K562 (cell line): ENCODE measurements at regions not wholly inside any gene's neighbourhood (a gene's known extent, or its start where the extent isn't known, plus 50 kb on each side); places are given as distances from the start of the nearest gene placed in this dataset.
A peak's percentile ranks its signal among the peaks of the same experiment; 100 is the strongest.

ENCODE experiments used
- ATAC-seq: fragments of 200-7000 bp; cut with Tn5 transposase; 3 replicates; pipeline ENCODE4 v1.9.1; 2020; ENCODE audit warnings: moderate library complexity
- BruUV-seq: library from RNA; stranded (reverse); fragments of 400-500 nt; replicated peaks from 2 replicates; lab custom pipeline; 2021; lab: Mats Ljungman, UMichigan
- CTCF ChIA-PET: fragments of 300-600 bp; formaldehyde crosslinking; extraction: SDS; loops from one replicate; lab custom pipeline; 2021; ENCODE audit warnings: low intra/inter-chr PET ratio; lab: Yijun Ruan, JAX
- POLR2A ChIA-PET: fragments of 300-600, 350-650 bp; sonication (Branson Sonifier 250); formaldehyde crosslinking; extraction: SDS; loops from one replicate; lab custom pipeline; 2021; ENCODE audit warnings: antibody characterized with exemption, inconsistent platforms; lab: Yijun Ruan, JAX
- DNase-seq, 4 experiments: peaks; one replicate each; pipeline versions ENCODE4 v3.0.0 to v3.0.0-alpha.2; 2011 to 2018; ENCODE audit warnings: low spot score in 3 of 4, mixed read lengths in 3 of 4; ENCODE audit errors: extremely low read depth in 1 of 4
- FAIRE-seq: peaks from 2 replicates; lab custom pipeline; 2011; peaks lifted over from hg19 to GRCh38; lab: Jason Lieb, UNC
- H2AFZ ChIP-seq: 2 replicates; pipeline ENCODE4 v1.6.0; 2011; ENCODE audit warnings: low read depth, low read length, control low read depth, inconsistent platforms
- H3K27ac ChIP-seq: fragments of 200-600 bp; 3 replicates; pipeline ENCODE4 v1.8.0; 2011; ENCODE audit warnings: low read depth, mild to moderate bottlenecking, control low read depth, inconsistent platforms, low read length, moderate library complexity, mixed read lengths; ENCODE audit errors: extremely low read depth
- H3K27me3 ChIP-seq, 2 experiments: fragments of 300-600 bp in 1 of 2; 2 replicates in 1 of 2; 3 replicates in 1 of 2; pipeline versions ENCODE4 v1.6.0 to v1.8.0; 2011; ENCODE audit warnings: inconsistent platforms in 2 of 2, low read length in 2 of 2, mild to moderate bottlenecking in 1 of 2, mixed read lengths in 1 of 2, moderate library complexity in 1 of 2; ENCODE audit not compliant: control insufficient read depth in 2 of 2, insufficient read depth in 2 of 2
- H3K36me3 ChIP-seq: fragments of 300-600 bp; 3 replicates; pipeline ENCODE4 v1.8.0; 2011; ENCODE audit warnings: mild to moderate bottlenecking, low read length, inconsistent platforms; ENCODE audit not compliant: control insufficient read depth, insufficient read depth
- H3K4me1 ChIP-seq, 2 experiments: fragments of 200-600 bp in 1 of 2; replicated peaks in 1 of 2; 2 replicates in 1 of 2; 3 replicates in 1 of 2; pipeline versions ENCODE4 v1.5.1 to v1.8.0; 2011; ENCODE audit warnings: inconsistent platforms in 2 of 2, low read length in 2 of 2, mild to moderate bottlenecking in 1 of 2, mixed read lengths in 1 of 2, moderate library complexity in 1 of 2; ENCODE audit not compliant: control insufficient read depth in 2 of 2, insufficient read depth in 2 of 2
- H3K4me2 ChIP-seq: 2 replicates; pipeline ENCODE4 v1.6.1; 2011; ENCODE audit warnings: low read length, control low read depth, inconsistent platforms, mixed read lengths; ENCODE audit not compliant: insufficient read depth
- H3K4me3 ChIP-seq: fragments of 200-600 bp; sonication (generic), shearing (Covaris generic); 2 replicates; pipeline ENCODE4 v1.5.1; 2016; ENCODE audit warnings: control low read depth, inconsistent platforms
- H3K79me2 ChIP-seq: fragments of 200-600 bp; 3 replicates; pipeline ENCODE4 v1.8.0; 2011; ENCODE audit warnings: low read length, inconsistent platforms; ENCODE audit not compliant: control insufficient read depth, insufficient read depth
- H3K9ac ChIP-seq, 2 experiments: 2 replicates each; pipeline versions ENCODE4 v1.6.0 to v1.6.1; 2011; ENCODE audit warnings: low read depth in 2 of 2, low read length in 2 of 2, control low read depth in 1 of 2, inconsistent platforms in 1 of 2, mild to moderate bottlenecking in 1 of 2, mixed read lengths in 1 of 2; ENCODE audit not compliant: insufficient read depth in 1 of 2
- H3K9me1 ChIP-seq: one replicate; pipeline ENCODE4 v1.6.0; 2011; ENCODE audit warnings: inconsistent platforms, mild to moderate bottlenecking, low read length, moderate library complexity; ENCODE audit not compliant: control insufficient read depth, insufficient read depth
- H3K9me3 ChIP-seq: replicated peaks from 2 replicates; pipeline ENCODE4 v1.5.1; 2011; ENCODE audit warnings: low read depth, low read length, inconsistent platforms; ENCODE audit not compliant: control insufficient read depth, insufficient read depth
- H4K20me1 ChIP-seq: replicated peaks from 2 replicates; pipeline ENCODE4 v1.6.1; 2011; ENCODE audit warnings: low read length, inconsistent platforms, mixed read lengths; ENCODE audit not compliant: control insufficient read depth, insufficient read depth
- C11orf30 ChIP-seq: fragments of 450-650 bp; IDR thresholded peaks from 2 replicates; pipeline ENCODE4 v1.6.1; 2016; ENCODE audit warnings: low read depth, mild to moderate bottlenecking
- GTF2A2 ChIP-seq: IDR thresholded peaks from 2 replicates; pipeline ENCODE4 v1.6.1; 2016; ENCODE audit warnings: mild to moderate bottlenecking, missing genetic modification characterization, missing compliant biosample characterization
- ILK ChIP-seq: fragments of 450-650 bp; IDR thresholded peaks from 2 replicates; pipeline ENCODE4 v1.6.1; 2016; ENCODE audit warnings: missing genetic modification characterization, low read depth, mild to moderate bottlenecking, missing compliant biosample characterization, moderate library complexity, borderline replicate concordance
- JUND ChIP-seq, 2 experiments: IDR thresholded peaks; 2 replicates in 1 of 2; 3 replicates in 1 of 2; pipeline ENCODE4 v1.6.1; 2011; ENCODE audit warnings: borderline replicate concordance in 2 of 2, low read depth in 2 of 2, low read length in 2 of 2, improper control_type of control experiment in 1 of 2, missing biosample characterization in 1 of 2, missing genetic modification characterization in 1 of 2, missing genetic modification reagents in 1 of 2
- NFIC ChIP-seq: fragments of 450-650 bp; IDR thresholded peaks from 2 replicates; pipeline ENCODE4 v1.6.1; 2017; ENCODE audit warnings: mild to moderate bottlenecking, inconsistent platforms
- NFIX ChIP-seq: fragments of 250-450 bp; sonication (Bioruptor Pico); IDR thresholded peaks from 2 replicates; pipeline ENCODE4 v1.4.0; 2020; ENCODE audit warnings: low read depth, mild to moderate bottlenecking, moderate library complexity
- TRIM24 ChIP-seq, 2 experiments: fragments of 450-650 bp; IDR thresholded peaks; 2 replicates each; pipeline ENCODE4 v1.6.1; 2016
- ZNF146 ChIP-seq: IDR thresholded peaks from one replicate; pipeline ENCODE4 v1.6.1; 2018; ENCODE audit warnings: missing compliant biosample characterization; ENCODE audit not compliant: unreplicated experiment
- ZNF408 ChIP-seq: fragments of 250-450 bp; sonication (Bioruptor Pico); IDR thresholded peaks from 2 replicates; pipeline ENCODE4 v1.4.0; 2020; ENCODE audit warnings: low read depth, mild to moderate bottlenecking, moderate library complexity
- WGBS: fragments of 100-300 bp; shearing (Covaris generic); methylation state at CpG from one replicate; pipeline ENCODE4 v1.1.6; 2016; ENCODE audit warnings: low coverage, mixed read lengths; ENCODE audit not compliant: insufficient coverage; ENCODE audit errors: missing lambda C conversion rate; 5-methylcytosine and 5-hydroxymethylcytosine counted together
- in situ Hi-C: fragments of 300-500 bp; cut with MboI; formaldehyde crosslinking; loops from 4 replicates; pipeline ENCODE4 v1.15.0; 2018; ENCODE audit warnings: inconsistent platforms, mixed read lengths
- intact Hi-C: fragments of 100-400 bp; cut with micrococcal nuclease; formaldehyde crosslinking; loops from 2 replicates; pipeline ENCODE4 v1.14.2; 2022
- TF ChIP-seq, protein P1 (sequence below): fragments of 450-650 bp; IDR thresholded peaks from 2 replicates; pipeline ENCODE4 v1.7.1; 2018; ENCODE audit warnings: mild to moderate bottlenecking, low read depth; ENCODE audit not compliant: partially characterized antibody
- TF ChIP-seq, protein P2 (sequence below): fragments of 450-650 bp; IDR thresholded peaks from 2 replicates; pipeline ENCODE4 v1.6.1; 2016; ENCODE audit warnings: antibody characterized with exemption
- TF ChIP-seq, protein P3 (sequence below), 3 experiments: fragments of 200-800 bp in 1 of 3; sonication (Bioruptor generic) in 1 of 3; sonication (generic) in 1 of 3; formaldehyde crosslinking in 1 of 3; IDR thresholded peaks; 2 replicates each; pipeline versions ENCODE4 v1.6.1 to v1.8.0; 2016 to 2022; ENCODE audit warnings: mild to moderate bottlenecking in 2 of 3, missing compliant biosample characterization in 2 of 3, missing genetic modification characterization in 2 of 3, missing genetic modification reagents in 1 of 3

DNA sequence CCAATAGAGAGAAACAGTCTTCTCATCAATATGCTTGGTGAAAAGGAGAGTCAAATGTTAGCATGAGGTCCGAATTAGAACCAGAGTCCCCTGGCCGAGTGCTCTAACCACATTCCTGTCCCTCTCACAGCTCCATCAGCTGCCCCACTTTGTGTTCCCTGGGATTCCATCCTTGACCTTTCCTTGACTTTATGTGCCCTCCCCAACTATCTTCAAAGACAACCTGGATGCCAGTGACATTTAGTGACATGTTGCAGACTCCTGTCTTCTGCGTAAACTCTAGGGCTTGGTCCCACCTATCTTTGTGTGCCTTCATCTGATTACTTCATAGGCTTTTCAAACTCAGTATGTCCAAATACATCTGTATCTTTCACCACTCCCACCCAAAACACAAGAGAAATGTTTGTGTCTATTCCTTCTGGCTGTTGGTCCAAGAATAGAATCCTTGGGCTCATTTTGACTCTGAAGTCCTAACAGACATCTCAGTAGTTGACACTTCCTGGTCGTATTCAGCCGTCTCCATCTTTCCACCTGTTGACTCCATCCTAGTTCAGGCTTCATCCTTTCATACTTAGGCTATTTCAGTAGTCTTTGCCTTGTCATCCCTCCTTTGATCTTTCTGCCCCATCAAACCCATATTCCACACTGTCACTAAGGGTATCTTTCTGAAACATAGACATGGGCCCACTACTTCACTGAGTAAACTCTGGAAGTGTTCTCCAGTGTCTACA lies 101.4 kb upstream of the CD180 start (continued):
- no peak for TF ChIP-seq GTF2A2 (tag)
- no peak for TF ChIP-seq TRIM24 (IDR thresholded peaks at IDR 0.05)
- TF ChIP-seq ZNF408 (CRISPR knock-in tag) = no peak
- no peak for TF ChIP-seq C11orf30

DNA sequence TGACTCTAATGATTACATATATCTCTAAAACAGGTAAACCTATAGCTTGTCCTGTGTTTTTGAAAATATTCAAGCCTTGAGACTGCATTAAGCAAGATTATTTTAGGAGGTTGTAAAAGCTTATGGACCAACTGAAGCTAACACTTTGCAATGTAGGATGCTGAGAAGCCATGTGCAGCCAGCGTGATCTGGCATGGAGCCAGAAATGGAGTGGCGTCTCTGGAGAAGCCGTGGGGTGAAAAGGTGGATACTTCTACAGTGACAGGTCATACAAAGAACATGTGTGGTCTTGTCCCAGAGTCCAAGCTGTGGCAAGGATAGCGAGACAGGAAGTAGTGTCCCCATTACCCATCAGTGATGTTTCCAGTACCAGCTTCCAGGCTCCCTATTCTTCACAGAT lies 100.8 kb upstream of the CD180 start:
- H3K27me3 ChIP-seq = no peaks in the 10 kb centered on the region
- DNase-seq (no peak), FAIRE-seq (no peak), ATAC-seq (no peak)
- BruUV-seq = no TSS peak
- no peak overlapping the region for H3K4me3 ChIP-seq
- H3K9ac ChIP-seq = no peak overlapping the region
- H3K9me3 ChIP-seq = no peaks in the 10 kb centered on the region
- WGBS = 2% methylated on average over 4 of the region's 4 CpGs
- H3K36me3 ChIP-seq = no peaks in the 10 kb centered on the region
- no peaks in the 10 kb centered on the region for H3K4me1 ChIP-seq
- CTCF ChIA-PET = no interaction called here
- no peaks in the 10 kb centered on the region for H3K79me2 ChIP-seq
- no peak overlapping the region for H3K27ac ChIP-seq
- H3K4me2 ChIP-seq = no peak overlapping the region
- POLR2A ChIA-PET = interaction anchor here (0.6 kb wide), 1 partner anchor 1176 kb away, joined by 3 read pairs; no protein-coding TSS in a partner anchor
- no peaks in the 10 kb centered on the region for H4K20me1 ChIP-seq
- intact Hi-C loops (no loop called here), in situ Hi-C loops (no loop called here)
- no peak overlapping the region for H2AFZ ChIP-seq
- peak; percentile 95 for TF ChIP-seq NFIC
- TF ChIP-seq NFIX = peak; percentile 80
- no peak for TF ChIP-seq ILK (tag)
- TF ChIP-seq, protein P1, sequence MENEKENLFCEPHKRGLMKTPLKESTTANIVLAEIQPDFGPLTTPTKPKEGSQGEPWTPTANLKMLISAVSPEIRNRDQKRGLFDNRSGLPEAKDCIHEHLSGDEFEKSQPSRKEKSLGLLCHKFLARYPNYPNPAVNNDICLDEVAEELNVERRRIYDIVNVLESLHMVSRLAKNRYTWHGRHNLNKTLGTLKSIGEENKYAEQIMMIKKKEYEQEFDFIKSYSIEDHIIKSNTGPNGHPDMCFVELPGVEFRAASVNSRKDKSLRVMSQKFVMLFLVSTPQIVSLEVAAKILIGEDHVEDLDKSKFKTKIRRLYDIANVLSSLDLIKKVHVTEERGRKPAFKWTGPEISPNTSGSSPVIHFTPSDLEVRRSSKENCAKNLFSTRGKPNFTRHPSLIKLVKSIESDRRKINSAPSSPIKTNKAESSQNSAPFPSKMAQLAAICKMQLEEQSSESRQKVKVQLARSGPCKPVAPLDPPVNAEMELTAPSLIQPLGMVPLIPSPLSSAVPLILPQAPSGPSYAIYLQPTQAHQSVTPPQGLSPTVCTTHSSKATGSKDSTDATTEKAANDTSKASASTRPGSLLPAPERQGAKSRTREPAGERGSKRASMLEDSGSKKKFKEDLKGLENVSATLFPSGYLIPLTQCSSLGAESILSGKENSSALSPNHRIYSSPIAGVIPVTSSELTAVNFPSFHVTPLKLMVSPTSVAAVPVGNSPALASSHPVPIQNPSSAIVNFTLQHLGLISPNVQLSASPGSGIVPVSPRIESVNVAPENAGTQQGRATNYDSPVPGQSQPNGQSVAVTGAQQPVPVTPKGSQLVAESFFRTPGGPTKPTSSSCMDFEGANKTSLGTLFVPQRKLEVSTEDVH = no peak
- TF ChIP-seq, protein P2, sequence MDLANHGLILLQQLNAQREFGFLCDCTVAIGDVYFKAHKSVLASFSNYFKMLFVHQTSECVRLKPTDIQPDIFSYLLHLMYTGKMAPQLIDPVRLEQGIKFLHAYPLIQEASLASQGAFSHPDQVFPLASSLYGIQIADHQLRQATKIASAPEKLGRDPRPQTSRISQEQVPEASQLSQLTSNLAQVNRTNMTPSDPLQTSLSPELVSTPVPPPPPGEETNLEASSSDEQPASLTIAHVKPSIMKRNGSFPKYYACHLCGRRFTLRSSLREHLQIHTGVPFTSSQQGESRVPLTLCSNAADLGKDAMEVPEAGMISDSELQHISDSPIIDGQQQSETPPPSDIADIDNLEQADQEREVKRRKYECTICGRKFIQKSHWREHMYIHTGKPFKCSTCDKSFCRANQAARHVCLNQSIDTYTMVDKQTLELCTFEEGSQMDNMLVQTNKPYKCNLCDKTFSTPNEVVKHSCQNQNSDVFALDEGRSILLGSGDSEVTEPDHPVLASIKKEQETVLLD = no peak
- TF ChIP-seq, protein P3, sequence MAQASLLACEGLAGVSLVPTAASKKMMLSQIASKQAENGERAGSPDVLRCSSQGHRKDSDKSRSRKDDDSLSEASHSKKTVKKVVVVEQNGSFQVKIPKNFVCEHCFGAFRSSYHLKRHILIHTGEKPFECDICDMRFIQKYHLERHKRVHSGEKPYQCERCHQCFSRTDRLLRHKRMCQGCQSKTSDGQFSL (CRISPR knock-in tag; IDR thresholded peaks at IDR 0.05) = no peak
- TF ChIP-seq, protein P3 (tag; IDR thresholded peaks at IDR 0.05) = no peak
- no peak for TF ChIP-seq ZNF146
- TF ChIP-seq JUND (IDR thresholded peaks at IDR 0.05; ENCODE audit: borderline replicate concordance, low read depth, low read length) = no peak
- no peak for TF ChIP-seq JUND (tag; IDR thresholded peaks at IDR 0.05; ENCODE audit: borderline replicate concordance, low read depth, low read length)
- no peaks in the 10 kb centered on the region for H3K9me1 ChIP-seq
